NCI-H1092 treated with DMSO at 0.1 percent for 48 hours (cell line): ENCODE measurements at regions not wholly inside any gene's neighbourhood (a gene's known extent, or its start where the extent isn't known, plus 50 kb on each side); places are given as distances from the start of the nearest gene placed in this dataset.

Experiments used
- DNase-seq: peaks from one replicate; lab custom pipeline; 2025; lab: John Stamatoyannopoulos, UW

DNA sequence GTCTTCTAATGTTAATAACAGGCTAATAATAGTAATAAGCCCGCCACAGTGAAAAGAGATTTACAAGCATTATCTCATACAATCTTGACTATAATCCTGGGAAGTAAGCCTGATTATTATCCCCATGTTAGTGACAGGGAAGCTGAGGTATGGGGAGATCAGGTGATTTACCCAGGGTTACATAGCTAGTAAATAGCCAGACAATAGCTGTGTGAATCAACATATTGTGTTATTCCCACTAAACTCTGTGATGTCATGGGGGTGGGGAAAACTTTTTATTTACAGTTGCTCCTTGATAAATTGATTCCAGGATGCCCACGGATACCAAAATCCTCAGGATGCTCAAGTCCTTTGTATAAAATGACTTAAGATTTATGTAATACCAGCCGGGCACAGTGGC lies 181.9 kb downstream of the LMO4 start:
- no peak for DNase-seq

DNA sequence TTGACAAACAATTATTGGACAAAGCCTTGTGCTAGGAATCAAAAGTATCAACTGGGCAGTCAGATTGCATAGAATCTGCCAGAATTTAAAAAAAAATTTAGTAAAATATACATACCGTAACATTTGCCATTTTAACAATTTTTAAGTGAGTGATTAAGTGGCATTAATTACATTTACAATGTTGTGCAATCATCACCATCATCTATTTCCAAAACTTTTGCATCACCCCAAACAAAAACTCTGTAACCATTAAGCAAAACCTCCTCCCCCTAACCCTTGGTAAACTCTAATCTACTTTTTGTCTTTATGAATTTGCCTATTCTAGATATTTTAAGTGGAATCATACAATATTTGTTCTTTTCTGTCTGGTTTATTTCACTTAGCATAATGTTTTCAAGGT lies 182.8 kb downstream of the LMO4 start:
- no peak for DNase-seq

DNA sequence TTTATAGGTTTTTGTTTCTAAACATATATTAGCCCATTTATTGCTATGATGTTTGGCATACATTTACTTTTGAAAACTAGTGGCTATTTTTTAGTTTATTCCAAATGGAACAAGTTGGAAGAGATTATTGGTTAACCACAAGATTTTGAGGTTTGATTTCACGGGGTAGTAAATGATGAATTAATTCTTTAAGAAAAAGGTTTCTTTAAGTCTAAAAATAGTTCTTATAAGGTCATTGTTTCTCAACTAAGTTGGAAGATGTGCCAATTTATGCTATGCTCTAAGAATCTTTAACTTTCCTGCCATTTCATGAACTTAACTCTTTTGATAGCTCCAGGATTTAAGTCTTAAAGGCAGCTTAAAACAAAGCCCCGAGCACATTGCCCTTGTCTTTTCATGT lies 183.8 kb downstream of the LMO4 start:
- DNase-seq = no peak

DNA sequence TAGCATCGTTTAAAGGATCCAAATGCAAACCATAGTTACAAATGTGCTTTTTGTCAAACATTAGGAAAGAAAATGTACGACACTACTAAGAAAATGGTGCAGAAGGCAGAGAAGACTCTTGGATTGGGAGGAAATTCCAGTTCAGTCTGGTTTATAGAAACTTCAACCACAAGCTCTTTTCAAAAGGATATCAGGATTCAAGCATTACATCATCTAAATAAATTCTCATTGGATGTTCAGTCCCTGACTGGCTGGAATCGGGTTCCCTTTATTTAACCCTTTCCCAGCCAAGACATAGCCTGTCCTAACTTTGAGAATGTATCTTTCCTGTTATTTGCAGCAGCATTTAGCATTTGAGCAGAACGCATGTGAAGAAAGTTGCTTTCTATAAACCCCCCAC lies 184.6 kb downstream of the LMO4 start:
- no peak for DNase-seq

DNA sequence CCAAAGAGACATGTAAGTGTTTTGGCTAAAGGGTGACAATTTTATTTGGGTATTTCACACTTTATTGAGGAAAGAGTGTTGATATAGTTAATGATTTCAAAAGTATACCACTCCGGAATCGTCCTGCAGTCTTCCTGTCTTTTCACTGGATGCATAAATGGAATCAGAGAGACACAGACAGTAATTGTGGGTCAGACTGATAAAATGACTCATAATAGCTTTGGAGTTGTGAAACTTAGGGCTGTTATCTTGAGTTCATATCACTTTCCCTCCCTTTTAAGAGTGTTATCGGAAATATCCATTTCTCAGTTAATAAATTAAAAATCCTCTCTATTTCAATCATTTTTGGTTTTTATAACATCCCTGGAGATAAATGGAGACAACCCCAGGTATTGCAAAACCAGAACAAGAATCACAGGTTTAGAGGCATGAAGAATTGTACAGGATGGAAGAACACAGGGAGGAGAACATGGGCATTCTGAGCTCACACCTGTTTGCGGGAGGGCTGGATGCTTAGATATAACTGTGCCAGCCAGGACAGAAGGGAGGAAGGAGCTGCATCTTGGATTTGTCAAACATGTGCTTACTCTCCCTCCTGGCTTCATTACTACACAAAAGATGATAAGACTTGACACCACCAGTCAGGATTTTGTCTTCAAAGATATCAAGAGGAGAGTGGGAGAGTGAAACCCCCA lies 185.4 kb downstream of the LMO4 start:
- no peak for DNase-seq

DNA sequence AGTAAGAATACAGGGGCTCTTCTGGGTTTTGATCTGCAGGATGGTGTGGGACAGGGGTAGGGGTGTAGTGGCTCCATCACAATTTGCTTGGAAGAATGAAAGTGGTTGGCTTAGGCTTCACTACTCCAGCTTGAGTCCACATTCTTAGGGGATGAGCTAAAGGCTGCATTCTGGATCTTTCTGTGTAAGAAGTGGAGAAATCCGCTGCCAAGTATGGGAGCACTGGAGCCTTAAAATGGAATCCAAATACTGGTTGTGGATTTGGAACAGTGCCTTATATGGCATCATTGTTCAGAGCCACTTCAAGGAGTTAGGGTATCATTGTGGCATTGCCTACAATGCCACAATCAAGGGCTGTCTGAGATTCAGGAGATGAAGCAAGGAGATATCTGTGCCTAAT lies 187.1 kb downstream of the LMO4 start:
- no peak for DNase-seq

DNA sequence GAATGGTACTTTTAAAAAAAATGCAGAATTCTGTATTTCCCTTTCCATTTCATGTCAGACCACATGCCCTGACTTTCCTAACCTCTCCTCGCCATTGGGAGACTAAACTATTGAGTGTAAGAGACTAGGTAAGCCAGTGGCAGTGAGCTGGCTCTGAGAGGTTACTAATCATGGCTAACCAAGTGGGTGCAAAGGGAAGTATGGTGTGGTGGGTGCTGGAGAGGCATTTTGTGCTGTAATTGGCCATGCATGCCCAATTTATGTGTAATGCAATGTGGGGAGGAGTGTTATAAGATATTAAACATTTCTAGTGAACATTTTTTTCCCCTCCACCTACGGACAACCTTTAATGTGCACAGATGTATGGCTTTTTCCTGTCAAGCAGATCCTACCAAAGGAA lies 190.1 kb downstream of the LMO4 start:
- DNase-seq = no peak

DNA sequence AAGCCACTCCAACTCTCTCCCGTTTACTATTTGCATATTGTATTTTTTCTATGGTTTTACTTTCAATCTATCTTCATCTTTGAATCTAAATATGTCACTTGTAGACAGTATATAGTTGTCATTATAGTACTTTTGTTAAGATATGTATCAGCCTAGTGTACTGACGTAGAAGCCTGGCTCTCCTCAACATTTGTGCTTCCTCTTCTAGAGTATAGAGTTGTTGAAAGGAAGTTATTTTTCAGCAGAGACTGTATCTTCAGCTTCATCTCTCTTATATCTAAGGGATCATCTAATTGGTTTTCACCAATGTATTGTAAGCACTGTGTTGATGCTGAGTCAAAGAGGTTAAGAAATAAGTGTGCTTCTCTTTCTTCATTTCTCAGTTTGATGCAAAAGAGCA lies 192.8 kb downstream of the LMO4 start:
- DNase-seq = no peak

DNA sequence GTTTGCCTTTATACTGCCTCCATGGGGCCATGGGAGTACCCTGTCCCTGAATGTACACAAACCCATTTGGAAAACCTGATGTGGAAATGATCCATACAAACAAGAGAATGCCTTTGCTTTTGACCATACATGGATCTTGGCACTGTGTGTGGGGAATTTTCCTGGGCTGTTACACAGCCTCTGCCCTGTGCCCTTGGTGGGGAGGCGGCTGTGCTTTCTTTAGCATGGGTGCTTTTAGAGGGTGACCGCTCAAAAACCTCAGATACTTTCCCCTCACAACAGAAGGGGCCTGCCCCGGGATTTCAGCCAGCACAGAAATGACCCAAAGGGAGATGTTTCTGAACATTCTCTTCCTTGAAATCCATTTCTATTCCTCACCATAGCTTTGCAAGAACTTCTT lies 194.8 kb downstream of the LMO4 start:
- DNase-seq = no peak

DNA sequence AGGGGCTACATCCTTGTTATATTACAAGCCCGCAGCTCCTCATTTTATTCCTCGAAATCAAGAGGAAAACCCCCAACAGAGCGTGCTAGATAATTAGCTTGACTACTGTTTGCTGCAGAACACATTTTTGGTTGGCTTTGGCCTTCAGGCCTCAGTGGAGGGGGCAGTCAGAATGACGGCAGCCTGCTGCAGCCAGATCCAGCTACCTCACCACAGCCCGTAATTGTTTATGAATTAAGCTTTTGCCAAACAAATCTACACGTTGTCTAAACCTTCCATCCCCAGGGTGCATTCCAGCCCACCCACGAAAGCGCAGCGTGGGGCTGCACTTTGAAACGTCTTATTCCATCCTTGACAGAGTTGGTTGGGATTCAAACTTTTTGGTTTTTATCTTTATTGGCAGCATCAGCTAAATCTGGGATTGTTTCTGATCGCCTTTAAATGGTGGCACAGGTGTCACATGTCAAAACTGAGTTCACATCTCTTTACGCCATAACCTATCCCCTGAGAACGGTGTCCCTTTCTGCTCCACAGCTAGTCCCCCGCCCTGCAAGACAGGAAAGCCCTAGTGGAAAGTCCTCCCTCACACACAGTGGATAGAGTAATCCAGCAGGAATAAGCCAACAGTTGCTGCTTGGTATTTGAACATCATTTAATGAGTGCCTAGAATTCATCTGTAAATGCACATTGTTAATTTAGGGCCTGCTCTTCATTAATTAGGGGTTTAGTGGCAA lies 195.5 kb downstream of the LMO4 start:
- DNase-seq = no peak

DNA sequence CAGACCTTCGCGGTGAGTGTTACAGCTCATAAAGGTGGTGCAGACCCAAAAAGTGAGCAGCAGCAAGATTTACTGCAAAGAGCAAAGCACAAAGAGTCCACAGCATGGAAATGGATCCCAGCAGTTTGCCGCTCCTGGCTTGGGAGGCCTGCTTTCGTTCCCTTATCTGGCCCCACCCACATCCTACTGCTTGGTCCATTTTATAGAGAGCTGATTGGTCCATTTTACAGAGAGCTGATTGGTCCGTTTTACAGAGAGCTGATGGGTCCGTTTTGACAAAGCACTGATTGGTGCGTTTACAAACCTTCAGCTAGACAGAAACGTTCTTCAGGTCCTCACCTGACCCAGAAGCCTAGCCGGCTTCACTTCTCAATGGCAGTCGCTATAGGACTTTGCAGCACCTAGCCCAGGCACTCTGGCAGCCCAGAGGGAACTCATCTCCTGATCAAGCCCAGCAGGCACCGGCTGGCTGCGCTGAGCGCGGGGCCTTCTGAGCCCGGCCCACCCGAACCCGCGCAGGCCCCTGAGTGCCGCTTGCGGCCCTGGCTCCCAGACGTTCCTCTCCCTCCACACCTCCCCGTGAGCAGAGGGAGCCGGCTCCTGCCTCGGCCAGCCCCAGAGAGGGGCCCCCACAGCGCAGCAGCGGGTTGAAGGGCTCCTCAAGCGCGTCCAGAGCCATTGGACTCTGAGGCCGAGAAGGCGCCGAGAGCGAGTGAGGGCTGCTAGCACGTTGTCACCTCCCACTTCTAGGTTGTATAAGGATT lies 200.3 kb downstream of the LMO4 start:
- DNase-seq = no peak

DNA sequence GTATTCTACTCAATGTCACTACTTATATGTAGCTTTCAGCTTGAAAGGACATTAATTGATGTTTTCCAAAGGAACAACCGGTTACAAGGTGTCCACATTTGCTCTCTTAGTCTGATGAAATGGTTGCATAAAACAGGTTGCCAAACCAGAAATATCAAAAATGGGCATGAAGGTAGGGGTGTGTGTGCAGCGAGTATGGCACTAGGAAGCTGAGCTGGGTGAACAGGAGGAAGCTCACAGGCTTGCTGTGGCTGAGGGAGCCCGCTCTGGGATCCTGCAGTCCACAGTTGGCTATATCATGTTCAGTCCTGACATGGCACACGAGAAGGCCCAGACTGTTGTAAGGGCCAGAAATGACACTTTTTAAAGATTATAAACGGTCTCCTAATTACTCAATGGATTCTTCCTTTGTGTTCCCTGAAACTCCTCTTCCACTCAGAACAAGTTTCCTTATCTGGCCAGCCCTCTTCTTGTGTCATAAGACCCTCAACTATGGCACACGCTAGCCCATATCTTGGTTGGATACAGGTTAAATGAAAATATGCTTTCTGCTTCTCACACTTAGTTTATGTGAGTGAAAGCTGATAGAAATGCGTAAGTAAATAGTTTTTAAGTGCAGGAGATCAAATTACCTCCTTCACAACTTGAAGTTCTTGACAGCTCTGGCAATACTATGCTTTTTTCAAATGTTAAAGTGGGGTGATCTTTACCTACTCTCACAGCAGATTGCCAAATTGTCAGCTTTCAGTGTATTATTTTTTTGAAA lies 201.5 kb downstream of the LMO4 start:
- DNase-seq = no peak

DNA sequence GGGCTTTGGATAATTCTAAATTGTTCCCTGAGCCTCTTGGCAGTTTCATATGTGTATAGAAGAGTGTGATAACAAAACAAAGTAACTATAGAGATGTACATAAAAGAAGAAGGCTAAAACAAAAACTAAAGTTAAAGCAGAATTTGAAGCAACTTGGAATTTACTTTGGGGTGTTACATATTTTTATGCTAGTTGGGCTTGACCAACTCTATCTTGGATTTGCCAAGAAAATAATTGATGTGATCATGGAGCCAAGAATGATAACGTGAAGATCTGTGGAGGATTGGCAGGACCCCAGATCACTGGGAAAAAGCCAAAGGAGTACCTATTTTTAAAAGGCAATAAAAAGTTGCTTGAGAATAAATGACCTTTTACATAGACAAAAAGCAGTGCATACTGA lies 206.9 kb downstream of the LMO4 start:
- DNase-seq = no peak

DNA sequence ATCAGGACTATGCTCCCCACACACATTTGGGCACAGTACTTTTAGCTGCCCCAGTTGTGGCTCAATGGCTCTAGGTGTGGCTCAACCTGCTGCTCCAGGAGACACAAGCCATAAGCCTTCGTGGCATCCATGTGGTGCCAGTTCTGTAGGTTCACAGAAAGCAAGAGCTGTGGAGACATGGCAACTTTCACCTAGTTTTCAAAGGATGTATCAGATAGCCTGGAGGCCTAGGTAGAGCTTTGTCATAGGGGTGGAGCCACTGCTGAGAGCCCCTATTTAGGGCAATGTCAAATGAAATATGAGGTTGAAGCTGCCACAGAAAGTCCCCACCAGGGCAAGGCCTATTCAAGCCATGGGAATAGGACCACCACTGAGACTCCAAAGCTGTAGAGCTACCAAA lies 210.5 kb downstream of the LMO4 start:
- no peak for DNase-seq

DNA sequence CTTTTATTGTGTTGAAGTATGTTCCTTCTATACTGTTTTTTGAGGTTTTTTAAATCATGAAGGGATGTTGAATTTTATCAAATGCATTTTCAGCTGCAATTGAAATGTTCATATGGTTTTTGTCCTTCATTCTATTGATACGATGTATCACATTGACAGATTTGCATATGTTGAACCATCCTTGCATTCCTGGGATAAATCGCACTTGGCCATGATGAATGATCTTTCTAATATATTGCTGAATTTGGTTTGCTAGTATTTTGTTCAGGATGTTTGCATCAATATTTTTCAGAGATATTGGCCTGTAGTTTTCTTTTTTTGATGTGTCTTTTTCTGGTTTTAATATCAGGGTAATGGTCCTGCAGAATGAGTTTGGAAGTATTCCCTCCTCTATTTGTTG lies 214.0 kb downstream of the LMO4 start:
- no peak for DNase-seq

DNA sequence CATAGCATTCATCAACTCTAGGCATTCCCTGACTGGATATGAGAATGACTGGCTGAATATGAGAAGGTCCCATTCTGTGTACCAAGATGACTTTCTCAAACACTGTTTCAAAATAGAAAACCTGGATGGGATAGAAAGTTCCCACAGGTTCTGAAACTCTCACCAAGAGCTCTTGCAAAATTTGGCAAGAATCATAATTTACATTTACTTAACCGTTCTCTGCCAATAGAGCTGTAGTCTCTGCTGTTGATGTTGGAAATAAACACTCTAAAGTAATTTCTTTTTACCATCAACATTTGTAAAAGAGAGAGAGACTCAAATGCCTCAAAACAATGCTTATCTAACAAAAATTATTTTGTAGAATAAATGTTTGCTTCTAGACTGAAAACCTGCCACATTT lies 221.1 kb downstream of the LMO4 start:
- no peak for DNase-seq

DNA sequence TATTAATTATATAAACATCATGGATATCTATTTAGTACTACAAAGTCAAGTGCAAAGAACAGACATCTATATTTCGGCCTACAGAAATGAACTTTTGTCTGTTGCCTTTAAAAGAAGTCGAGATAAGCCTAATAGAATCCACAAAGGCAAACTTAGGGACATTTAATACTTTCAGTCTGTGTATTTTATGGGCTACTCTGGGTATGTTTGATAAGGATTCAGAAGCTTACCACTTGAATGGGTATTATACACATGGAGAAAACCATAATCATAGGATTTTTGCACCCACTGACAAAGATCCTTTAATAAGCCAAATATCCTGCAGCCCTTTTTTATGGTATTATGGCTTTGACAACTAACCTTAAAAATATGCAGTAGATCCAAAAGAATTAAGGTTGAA lies 224.8 kb downstream of the LMO4 start:
- DNase-seq = no peak

DNA sequence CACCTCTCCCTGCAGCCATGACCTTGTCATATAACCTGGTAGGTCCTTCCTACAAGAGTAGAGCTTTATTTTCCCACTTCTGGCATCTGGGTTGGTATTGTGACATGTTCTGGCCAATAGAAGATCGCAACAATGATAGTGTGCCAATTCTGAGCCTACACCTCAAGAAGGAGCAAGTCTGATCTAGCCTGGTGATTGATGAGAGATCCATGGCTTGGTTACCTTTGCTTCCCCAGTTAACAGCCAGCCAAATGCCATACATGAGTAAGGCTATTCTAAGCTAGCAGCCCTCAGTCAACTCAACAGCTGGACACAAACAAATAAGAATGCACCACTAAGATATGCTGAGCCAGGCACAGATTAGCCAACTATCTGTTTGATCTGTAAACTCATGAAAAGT lies 226.7 kb downstream of the LMO4 start:
- no peak for DNase-seq

DNA sequence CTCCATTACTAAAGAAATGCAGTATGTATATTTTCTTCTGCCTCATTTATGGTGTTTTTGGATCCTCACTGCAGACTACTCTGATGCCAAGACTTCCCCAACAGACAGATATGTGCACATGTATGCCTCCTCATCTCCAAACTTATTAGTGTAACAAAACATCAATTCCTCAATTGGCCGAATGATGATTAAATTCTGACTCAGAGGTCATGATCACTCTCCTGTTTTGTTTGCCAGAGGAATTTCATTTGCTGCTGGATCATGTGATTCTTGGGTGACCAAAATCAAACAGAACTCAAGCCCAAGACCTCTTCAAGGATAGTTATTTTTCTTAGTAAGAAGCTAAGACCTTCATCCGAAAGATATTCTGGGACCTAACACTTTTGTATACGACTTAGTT lies 227.6 kb downstream of the LMO4 start:
- DNase-seq = no peak

DNA sequence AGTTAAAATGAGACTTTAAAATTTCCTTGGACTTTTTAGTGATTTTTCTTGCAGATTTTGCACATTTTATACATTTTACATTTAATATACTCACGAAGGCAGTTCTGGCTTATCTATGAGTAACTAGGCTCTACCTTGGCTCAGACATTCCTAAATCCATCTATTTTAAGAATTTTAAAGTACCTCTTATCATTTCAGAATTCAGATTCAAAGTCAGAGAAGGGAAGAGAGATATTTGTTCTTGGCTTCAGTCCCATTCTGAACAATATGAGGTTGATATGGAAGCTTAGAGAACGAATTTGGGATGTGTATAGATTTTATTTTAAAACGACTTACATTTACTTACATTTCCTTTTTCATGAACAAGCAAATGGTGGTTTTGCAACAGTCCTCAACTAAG lies 230.2 kb downstream of the LMO4 start:
- DNase-seq = no peak

DNA sequence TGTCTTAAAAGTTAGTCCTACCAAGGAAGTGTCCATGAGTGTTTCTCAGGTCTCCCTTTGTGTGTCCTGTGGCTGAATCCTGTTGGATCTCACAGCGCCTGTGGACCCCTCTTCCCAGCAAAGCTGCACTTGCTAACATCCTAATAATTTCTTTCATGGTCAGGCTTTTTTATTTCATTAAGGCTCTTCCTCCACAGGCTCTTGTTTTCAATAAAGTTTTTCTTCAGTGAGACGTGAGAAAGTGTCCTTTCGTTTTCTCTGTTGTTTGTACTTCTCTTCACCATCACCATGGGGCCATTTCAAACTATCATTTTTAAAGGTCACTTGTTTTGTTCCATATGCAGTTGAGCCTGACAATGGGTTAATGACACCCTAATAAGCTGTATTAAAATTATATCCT lies 231.5 kb downstream of the LMO4 start:
- DNase-seq = no peak

DNA sequence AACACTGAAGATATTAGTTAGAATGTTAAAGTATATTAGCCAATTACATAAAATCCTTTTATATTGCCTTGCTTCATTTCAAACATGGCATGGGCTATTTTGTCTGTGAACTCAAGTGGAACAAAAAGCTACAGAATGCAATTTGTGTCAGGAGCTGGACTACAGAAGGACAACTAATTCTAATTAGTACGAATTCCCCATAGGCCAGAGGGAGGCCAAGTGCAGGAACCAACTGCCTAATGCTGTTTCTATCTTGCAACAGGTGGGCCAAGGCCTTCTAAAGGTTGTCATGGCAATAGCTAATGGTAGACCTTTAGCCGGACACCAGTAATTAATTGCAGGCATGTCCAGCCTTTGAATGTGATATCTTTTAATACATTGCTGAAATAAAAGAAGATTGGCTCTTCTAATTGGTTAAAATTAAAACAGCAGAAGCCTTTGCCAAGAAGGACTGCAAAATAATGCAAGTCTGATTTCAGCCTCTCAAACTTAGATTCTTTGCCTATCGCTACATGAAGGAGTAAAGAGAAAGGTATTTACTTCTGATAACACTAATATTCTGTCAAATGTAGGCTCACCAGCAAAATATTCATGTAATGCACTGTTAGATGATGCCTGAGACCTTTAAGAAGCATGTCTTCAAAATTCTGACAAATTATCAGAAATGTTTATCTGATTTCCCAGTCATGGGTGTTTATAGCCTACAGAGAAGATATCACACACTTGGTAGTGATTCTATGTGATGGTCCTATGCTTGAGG lies 232.1 kb downstream of the LMO4 start:
- DNase-seq = no peak
